GM23338 (cell line): ENCODE measurements at regions not wholly inside any gene's neighbourhood (a gene's known extent, or its start where the extent isn't known, plus 50 kb on each side); places are given as distances from the start of the nearest gene placed in this dataset.

Experiments
- ATAC-seq: fragments of 200-7000 bp; cut with Tn5 transposase; 3 replicates; pipeline ENCODE4 v1.9.1; 2020
- DNase-seq: peaks from one replicate; pipeline ENCODE4 v3.0.0-alpha.2; 2015; ENCODE audit warnings: low spot score
- H2AFZ ChIP-seq: fragments of 200-600 bp; sonication (generic); 2 replicates; pipeline ENCODE4 v1.8.0; 2016; ENCODE audit warnings: antibody characterized with exemption, mild to moderate bottlenecking, moderate library complexity
- H3F3A ChIP-seq: fragments of 200-600 bp; sonication (generic); replicated peaks from 2 replicates; pipeline ENCODE4 v1.8.0; 2017; ENCODE audit warnings: antibody characterized with exemption, mixed run types, low read depth
- H3K27ac ChIP-seq: fragments of 200-600 bp; sonication (generic); 2 replicates; pipeline ENCODE4 v1.6.1; 2016; ENCODE audit warnings: low read depth
- H3K27me3 ChIP-seq: fragments of 200-600 bp; sonication (generic); 2 replicates; pipeline ENCODE4 v1.8.0; 2016; ENCODE audit warnings: mild to moderate bottlenecking, mixed run types, moderate library complexity; ENCODE audit not compliant: insufficient read depth
- H3K36me3 ChIP-seq: fragments of 200-600 bp; sonication (generic); 2 replicates; pipeline ENCODE4 v1.8.0; 2016; ENCODE audit warnings: mild to moderate bottlenecking; ENCODE audit not compliant: insufficient read depth
- H3K4me1 ChIP-seq: fragments of 200-600 bp; sonication (generic); 2 replicates; pipeline ENCODE4 v1.8.0; 2016; ENCODE audit warnings: mild to moderate bottlenecking, moderate library complexity; ENCODE audit not compliant: insufficient read depth
- H3K4me2 ChIP-seq: fragments of 200-600 bp; sonication (generic); 2 replicates; pipeline ENCODE4 v1.7.1; 2017; ENCODE audit warnings: mixed run types
- H3K4me3 ChIP-seq: fragments of 200-600 bp; sonication (generic); 2 replicates; pipeline ENCODE4 v1.6.1; 2016; ENCODE audit warnings: mixed run types
- H3K79me2 ChIP-seq: fragments of 200-600 bp; sonication (generic); replicated peaks from 2 replicates; pipeline ENCODE4 v1.8.0; 2017; ENCODE audit warnings: mild to moderate bottlenecking; ENCODE audit not compliant: insufficient read depth
- H3K9me2 ChIP-seq: fragments of 200-600 bp; sonication (generic); 2 replicates; pipeline ENCODE4 v1.8.0; 2017; ENCODE audit not compliant: insufficient read depth
- H4K20me1 ChIP-seq: fragments of 200-600 bp; sonication (generic); replicated peaks from 2 replicates; pipeline ENCODE4 v1.8.0; 2017; ENCODE audit warnings: mild to moderate bottlenecking; ENCODE audit not compliant: insufficient read depth
- H3K27ac Mint-ChIP-seq: 2 replicates; pipeline ENCODE4 v1.8.0; 2020; ENCODE audit warnings: inconsistent platforms, mild to moderate bottlenecking, moderate library complexity, mixed read lengths
- H3K27me3 Mint-ChIP-seq: 3 replicates; pipeline ENCODE4 v1.8.0; 2022; ENCODE audit warnings: low read depth, mild to moderate bottlenecking, moderate library complexity, mixed read lengths, inconsistent platforms; ENCODE audit not compliant: insufficient read depth, poor library complexity
- H3K36me3 Mint-ChIP-seq: 3 replicates; pipeline ENCODE4 v1.8.0; 2021; ENCODE audit warnings: low read depth, mild to moderate bottlenecking, inconsistent platforms, moderate library complexity, mixed read lengths
- H3K4me1 Mint-ChIP-seq: 3 replicates; pipeline ENCODE4 v1.8.0; 2020; ENCODE audit warnings: mild to moderate bottlenecking, inconsistent platforms, mixed read lengths
- H3K4me3 Mint-ChIP-seq: 3 replicates; pipeline ENCODE4 v1.8.0; 2021; ENCODE audit warnings: moderate library complexity, mild to moderate bottlenecking, inconsistent platforms, mixed read lengths
- H3K9me3 Mint-ChIP-seq: 3 replicates; pipeline ENCODE4 v1.8.0; 2020; ENCODE audit warnings: moderate library complexity, mild to moderate bottlenecking, inconsistent platforms, mixed read lengths
- JUNB ChIP-seq: IDR thresholded peaks from one replicate; pipeline ENCODE4 v1.6.1; 2016; ENCODE audit warnings: antibody characterized with exemption; ENCODE audit not compliant: unreplicated experiment
- NANOG ChIP-seq: IDR thresholded peaks from 2 replicates; pipeline ENCODE4 v1.6.1; 2016; ENCODE audit warnings: antibody characterized with exemption, borderline replicate concordance
- STAT1 ChIP-seq: IDR thresholded peaks from one replicate; pipeline ENCODE4 v1.6.1; 2016; ENCODE audit warnings: antibody characterized with exemption; ENCODE audit not compliant: unreplicated experiment
- TF ChIP-seq, protein P1 (sequence below): IDR thresholded peaks from one replicate; pipeline ENCODE4 v1.6.1; 2018; ENCODE audit warnings: antibody characterized with exemption; ENCODE audit not compliant: unreplicated experiment
- TF ChIP-seq, protein P2 (sequence below): IDR thresholded peaks from 2 replicates; pipeline ENCODE4 v1.6.1; 2016; ENCODE audit warnings: antibody characterized with exemption
- TF ChIP-seq, protein P3 (sequence below), 2 experiments: fragments of 200-600 bp in 1 of 2; sonication (generic) in 1 of 2; conservative IDR thresholded peaks; 2 replicates each; pipeline versions ENCODE4 v1.5.1 to v1.6.1; 2016 to 2017; ENCODE audit warnings: antibody characterized with exemption in 2 of 2, low read depth in 2 of 2, mild to moderate bottlenecking in 2 of 2, moderate library complexity in 1 of 2

DNA sequence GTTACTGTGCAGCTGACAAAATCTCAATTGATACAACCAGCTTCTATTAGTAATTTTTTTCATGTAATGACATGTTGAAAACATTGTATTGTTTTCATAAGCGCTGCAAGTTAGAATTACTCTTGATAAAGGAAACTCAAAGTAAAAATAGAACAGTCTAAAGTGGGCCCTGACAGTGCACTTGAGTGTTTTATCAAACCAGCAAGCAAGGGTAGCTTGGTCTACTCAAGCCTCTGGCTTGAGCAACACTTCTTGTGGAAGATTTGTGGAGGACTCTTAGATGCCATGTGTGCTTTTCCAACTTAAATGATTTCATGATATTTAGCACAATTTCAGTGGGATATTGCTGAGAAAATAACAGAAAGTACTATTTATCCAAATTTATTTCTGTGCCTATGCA lies 575.7 kb upstream of the ZNF717 start (continued):
- TF ChIP-seq, protein P1, sequence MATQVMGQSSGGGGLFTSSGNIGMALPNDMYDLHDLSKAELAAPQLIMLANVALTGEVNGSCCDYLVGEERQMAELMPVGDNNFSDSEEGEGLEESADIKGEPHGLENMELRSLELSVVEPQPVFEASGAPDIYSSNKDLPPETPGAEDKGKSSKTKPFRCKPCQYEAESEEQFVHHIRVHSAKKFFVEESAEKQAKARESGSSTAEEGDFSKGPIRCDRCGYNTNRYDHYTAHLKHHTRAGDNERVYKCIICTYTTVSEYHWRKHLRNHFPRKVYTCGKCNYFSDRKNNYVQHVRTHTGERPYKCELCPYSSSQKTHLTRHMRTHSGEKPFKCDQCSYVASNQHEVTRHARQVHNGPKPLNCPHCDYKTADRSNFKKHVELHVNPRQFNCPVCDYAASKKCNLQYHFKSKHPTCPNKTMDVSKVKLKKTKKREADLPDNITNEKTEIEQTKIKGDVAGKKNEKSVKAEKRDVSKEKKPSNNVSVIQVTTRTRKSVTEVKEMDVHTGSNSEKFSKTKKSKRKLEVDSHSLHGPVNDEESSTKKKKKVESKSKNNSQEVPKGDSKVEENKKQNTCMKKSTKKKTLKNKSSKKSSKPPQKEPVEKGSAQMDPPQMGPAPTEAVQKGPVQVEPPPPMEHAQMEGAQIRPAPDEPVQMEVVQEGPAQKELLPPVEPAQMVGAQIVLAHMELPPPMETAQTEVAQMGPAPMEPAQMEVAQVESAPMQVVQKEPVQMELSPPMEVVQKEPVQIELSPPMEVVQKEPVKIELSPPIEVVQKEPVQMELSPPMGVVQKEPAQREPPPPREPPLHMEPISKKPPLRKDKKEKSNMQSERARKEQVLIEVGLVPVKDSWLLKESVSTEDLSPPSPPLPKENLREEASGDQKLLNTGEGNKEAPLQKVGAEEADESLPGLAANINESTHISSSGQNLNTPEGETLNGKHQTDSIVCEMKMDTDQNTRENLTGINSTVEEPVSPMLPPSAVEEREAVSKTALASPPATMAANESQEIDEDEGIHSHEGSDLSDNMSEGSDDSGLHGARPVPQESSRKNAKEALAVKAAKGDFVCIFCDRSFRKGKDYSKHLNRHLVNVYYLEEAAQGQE = no peak

DNA sequence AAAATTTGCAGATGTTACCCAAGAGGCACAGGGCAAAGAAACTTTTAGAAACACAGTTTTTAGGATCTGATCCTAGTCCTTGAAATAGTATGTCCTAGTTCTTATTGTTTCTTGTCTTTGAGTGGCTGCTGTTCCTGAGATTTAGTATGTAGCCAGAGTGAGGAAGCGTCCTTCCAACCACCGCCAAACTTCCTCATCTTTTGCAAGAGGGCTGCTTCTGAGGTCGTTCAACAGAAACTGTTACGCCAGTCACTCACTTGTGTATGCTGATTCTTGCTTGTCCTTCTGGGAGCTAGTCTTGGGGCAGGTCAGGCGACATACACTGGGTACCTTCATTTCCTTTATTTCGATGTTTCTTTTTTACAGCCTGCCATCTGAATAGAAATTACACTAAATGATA lies 577.3 kb upstream of the ZNF717 start:
- no peak for ATAC-seq
- H3K4me1 Mint-ChIP-seq = peaks cover 6% of the 10 kb centered on the region; the same call in 2 of the 3 replicates
- H3K27me3 ChIP-seq = no peaks in the 10 kb centered on the region

DNA sequence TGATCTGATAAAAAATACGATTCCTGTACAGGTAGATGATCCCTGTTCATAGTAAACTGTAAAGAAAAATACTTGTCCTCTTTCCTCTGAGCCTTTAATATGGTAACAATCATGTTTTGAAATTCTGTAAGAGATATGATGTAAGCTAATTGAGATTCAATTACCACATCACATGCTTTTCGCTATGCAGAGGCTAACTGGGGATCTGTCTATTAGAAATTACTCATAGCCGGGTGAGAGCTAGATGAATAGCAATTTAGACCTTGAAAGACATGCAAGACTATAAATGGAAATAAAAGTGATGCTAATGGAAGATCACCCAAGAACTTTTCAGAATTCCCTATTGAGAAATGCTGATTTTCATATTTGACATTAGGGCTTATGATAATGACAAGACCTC lies 579.9 kb upstream of the ZNF717 start:
- TF ChIP-seq, protein P2, sequence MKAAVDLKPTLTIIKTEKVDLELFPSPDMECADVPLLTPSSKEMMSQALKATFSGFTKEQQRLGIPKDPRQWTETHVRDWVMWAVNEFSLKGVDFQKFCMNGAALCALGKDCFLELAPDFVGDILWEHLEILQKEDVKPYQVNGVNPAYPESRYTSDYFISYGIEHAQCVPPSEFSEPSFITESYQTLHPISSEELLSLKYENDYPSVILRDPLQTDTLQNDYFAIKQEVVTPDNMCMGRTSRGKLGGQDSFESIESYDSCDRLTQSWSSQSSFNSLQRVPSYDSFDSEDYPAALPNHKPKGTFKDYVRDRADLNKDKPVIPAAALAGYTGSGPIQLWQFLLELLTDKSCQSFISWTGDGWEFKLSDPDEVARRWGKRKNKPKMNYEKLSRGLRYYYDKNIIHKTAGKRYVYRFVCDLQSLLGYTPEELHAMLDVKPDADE = no peak
- no peak for TF ChIP-seq STAT1
- TF ChIP-seq, protein P3, sequence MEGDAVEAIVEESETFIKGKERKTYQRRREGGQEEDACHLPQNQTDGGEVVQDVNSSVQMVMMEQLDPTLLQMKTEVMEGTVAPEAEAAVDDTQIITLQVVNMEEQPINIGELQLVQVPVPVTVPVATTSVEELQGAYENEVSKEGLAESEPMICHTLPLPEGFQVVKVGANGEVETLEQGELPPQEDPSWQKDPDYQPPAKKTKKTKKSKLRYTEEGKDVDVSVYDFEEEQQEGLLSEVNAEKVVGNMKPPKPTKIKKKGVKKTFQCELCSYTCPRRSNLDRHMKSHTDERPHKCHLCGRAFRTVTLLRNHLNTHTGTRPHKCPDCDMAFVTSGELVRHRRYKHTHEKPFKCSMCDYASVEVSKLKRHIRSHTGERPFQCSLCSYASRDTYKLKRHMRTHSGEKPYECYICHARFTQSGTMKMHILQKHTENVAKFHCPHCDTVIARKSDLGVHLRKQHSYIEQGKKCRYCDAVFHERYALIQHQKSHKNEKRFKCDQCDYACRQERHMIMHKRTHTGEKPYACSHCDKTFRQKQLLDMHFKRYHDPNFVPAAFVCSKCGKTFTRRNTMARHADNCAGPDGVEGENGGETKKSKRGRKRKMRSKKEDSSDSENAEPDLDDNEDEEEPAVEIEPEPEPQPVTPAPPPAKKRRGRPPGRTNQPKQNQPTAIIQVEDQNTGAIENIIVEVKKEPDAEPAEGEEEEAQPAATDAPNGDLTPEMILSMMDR (conservative IDR thresholded peaks at IDR 0.05; ENCODE audit: low read depth in 2 of 2) = no peak
- no peak for ATAC-seq
- H3K27me3 Mint-ChIP-seq = peaks cover 2% of the 10 kb centered on the region

More for the DNA sequence above, 577.3 kb upstream of the ZNF717 start:
- Mint-ChIP-seq H3K9me3 (no peaks in the 10 kb centered on the region), H3K4me3 (no peak overlapping the region), H3K27ac (peak overlapping the region; percentile 42; the same call in 1 of the 2 replicates), H3K27me3 (peaks cover 2% of the 10 kb centered on the region), H3K36me3 (no peaks in the 10 kb centered on the region)
- H3K36me3 ChIP-seq = no peaks in the 10 kb centered on the region
- H3K9me2 ChIP-seq = no peaks in the 10 kb centered on the region
- TF ChIP-seq STAT1 (no peak), JUNB (no peak), NANOG (no peak)
- H2AFZ ChIP-seq = no peak overlapping the region
- H3K4me2 ChIP-seq = no peak overlapping the region
- no peaks in the 10 kb centered on the region for H3K79me2 ChIP-seq
- H4K20me1 ChIP-seq = no peaks in the 10 kb centered on the region
- no peak overlapping the region for H3K27ac ChIP-seq
- no peak for DNase-seq
- H3F3A ChIP-seq = no peaks in the 10 kb centered on the region
- H3K4me3 ChIP-seq = no peak overlapping the region
- 0 out of 2 replicates have a peak, but pooled peaks cover 7% of the 10 kb centered on the region for H3K4me1 ChIP-seq

More for the DNA sequence above, 579.9 kb upstream of the ZNF717 start:
- Histone ChIP-seq H3K4me3 (no peak overlapping the region), H3K9me2 (no peaks in the 10 kb centered on the region), H3K4me2 (no peak overlapping the region), H2AFZ (no peak overlapping the region), H3K27me3 (no peaks in the 10 kb centered on the region), H3K4me1 (0 out of 2 replicates have a peak, but pooled peaks cover 7% of the 10 kb centered on the region), H3K79me2 (no peaks in the 10 kb centered on the region), H4K20me1 (no peaks in the 10 kb centered on the region), H3K27ac (no peak overlapping the region), H3F3A (no peaks in the 10 kb centered on the region), H3K36me3 (no peaks in the 10 kb centered on the region)
- no peak for DNase-seq
- Mint-ChIP-seq H3K4me1 (peaks cover 13% of the 10 kb centered on the region), H3K27ac (no peak overlapping the region), H3K36me3 (no peaks in the 10 kb centered on the region), H3K9me3 (no peaks in the 10 kb centered on the region), H3K4me3 (no peak overlapping the region)
